ENCODE measurements at regions not wholly inside any gene's neighbourhood (a gene's known extent, or its start where the extent isn't known, plus 50 kb on each side); places are given as distances from the start of the nearest gene placed in this dataset.

GRCh38 chr11:134566311-134566710 is 154.3 kb upstream of the B3GAT1 start:
- H3K36me3 Mint-ChIP-seq (ENCODE audit: low read depth) = no peaks in the 10 kb centered on the region
- DNase-seq = no peak
- no peak overlapping the region for H3K4me3 Mint-ChIP-seq
- no peaks in the 10 kb centered on the region for H3K4me1 Mint-ChIP-seq (ENCODE audit: low read depth)
- H3K27ac Mint-ChIP-seq = no peak overlapping the region
- H3K9me3 Mint-ChIP-seq = no peaks in the 10 kb centered on the region
- H3K27me3 Mint-ChIP-seq = peaks cover 4% of the 10 kb centered on the region

GRCh38 chr11:134565343-134565891 is 153.4 kb upstream of the B3GAT1 start:
- H3K9me3 Mint-ChIP-seq = no peaks in the 10 kb centered on the region
- no peaks in the 10 kb centered on the region for H3K36me3 Mint-ChIP-seq (ENCODE audit: low read depth)
- peaks cover 4% of the 10 kb centered on the region for H3K27me3 Mint-ChIP-seq
- H3K4me1 Mint-ChIP-seq (ENCODE audit: low read depth) = no peaks in the 10 kb centered on the region
- H3K4me3 Mint-ChIP-seq = no peak overlapping the region
- no peak for DNase-seq
- no peak overlapping the region for H3K27ac Mint-ChIP-seq

GRCh38 chr11:134564472-134565200 is 152.6 kb upstream of the B3GAT1 start:
- H3K4me3 Mint-ChIP-seq = no peak overlapping the region
- H3K4me1 Mint-ChIP-seq (ENCODE audit: low read depth) = no peaks in the 10 kb centered on the region
- no peaks in the 10 kb centered on the region for H3K9me3 Mint-ChIP-seq
- peaks cover 4% of the 10 kb centered on the region for H3K27me3 Mint-ChIP-seq
- no peaks in the 10 kb centered on the region for H3K36me3 Mint-ChIP-seq (ENCODE audit: low read depth)
- no peak for DNase-seq
- H3K27ac Mint-ChIP-seq = no peak overlapping the region

- H3K4me1 Mint-ChIP-seq (ENCODE audit: low read depth) = no peaks in the 10 kb centered on the region
- H3K9me3 Mint-ChIP-seq = no peaks in the 10 kb centered on the region
- H3K4me3 Mint-ChIP-seq = no peak overlapping the region
- no peaks in the 10 kb centered on the region for H3K36me3 Mint-ChIP-seq (ENCODE audit: low read depth)
- no peak overlapping the region for H3K27ac Mint-ChIP-seq
- H3K27me3 Mint-ChIP-seq = peaks cover 6% of the 10 kb centered on the region
- peak; percentile 7 for DNase-seq
These were observed 151.0 kb upstream of the B3GAT1 start for GRCh38 chr11:134562941-134563471.

GRCh38 chr11:134562196-134562595 is 150.2 kb upstream of the B3GAT1 start:
- Mint-ChIP-seq H3K9me3 (no peaks in the 10 kb centered on the region), H3K36me3 (ENCODE audit: low read depth) (no peaks in the 10 kb centered on the region), H3K4me3 (no peak overlapping the region), H3K27ac (no peak overlapping the region), H3K4me1 (ENCODE audit: low read depth) (no peaks in the 10 kb centered on the region), H3K27me3 (peaks cover 6% of the 10 kb centered on the region)
- DNase-seq = no peak

GRCh38 chr11:134561331-134561720 is 149.3 kb upstream of the B3GAT1 start:
- Mint-ChIP-seq H3K36me3 (ENCODE audit: low read depth) (no peaks in the 10 kb centered on the region), H3K4me1 (ENCODE audit: low read depth) (no peaks in the 10 kb centered on the region)
- DNase-seq = no peak

GRCh38 chr11:134560566-134561330 is 148.7 kb upstream of the B3GAT1 start:
- H3K27ac Mint-ChIP-seq = no peak overlapping the region

More at GRCh38 chr11:134561331-134561720, 149.3 kb upstream of the B3GAT1 start:
- Mint-ChIP-seq H3K9me3 (no peaks in the 10 kb centered on the region), H3K27ac (no peak overlapping the region), H3K27me3 (peaks cover 6% of the 10 kb centered on the region), H3K4me3 (no peak overlapping the region)

GRCh38 chr11:134560066-134560465 is 148.0 kb upstream of the B3GAT1 start:
- H3K4me3 Mint-ChIP-seq = no peak overlapping the region
- peaks cover 6% of the 10 kb centered on the region for H3K27me3 Mint-ChIP-seq
- H3K9me3 Mint-ChIP-seq = no peaks in the 10 kb centered on the region
- no peaks in the 10 kb centered on the region for H3K4me1 Mint-ChIP-seq (ENCODE audit: low read depth)
- no peaks in the 10 kb centered on the region for H3K36me3 Mint-ChIP-seq (ENCODE audit: low read depth)
- H3K27ac Mint-ChIP-seq = no peak overlapping the region
- no peak for DNase-seq

More at GRCh38 chr11:134560566-134561330, 148.7 kb upstream of the B3GAT1 start:
- Mint-ChIP-seq H3K4me1 (ENCODE audit: low read depth) (no peaks in the 10 kb centered on the region), H3K4me3 (no peak overlapping the region), H3K27me3 (peaks cover 6% of the 10 kb centered on the region), H3K9me3 (no peaks in the 10 kb centered on the region), H3K36me3 (ENCODE audit: low read depth) (no peaks in the 10 kb centered on the region)
- DNase-seq = no peak

- Mint-ChIP-seq H3K27ac (no peak overlapping the region), H3K4me3 (no peak overlapping the region), H3K9me3 (no peaks in the 10 kb centered on the region), H3K27me3 (peaks cover 6% of the 10 kb centered on the region), H3K4me1 (ENCODE audit: low read depth) (no peaks in the 10 kb centered on the region), H3K36me3 (ENCODE audit: low read depth) (no peaks in the 10 kb centered on the region)
- DNase-seq = no peak
These were observed 147.5 kb upstream of the B3GAT1 start for GRCh38 chr11:134559602-134559962.

- no peak for DNase-seq
- Mint-ChIP-seq H3K4me1 (ENCODE audit: low read depth) (no peaks in the 10 kb centered on the region), H3K36me3 (ENCODE audit: low read depth) (no peaks in the 10 kb centered on the region), H3K27me3 (peaks cover 6% of the 10 kb centered on the region), H3K27ac (no peak overlapping the region), H3K4me3 (no peak overlapping the region), H3K9me3 (no peaks in the 10 kb centered on the region)
These were observed 147.0 kb upstream of the B3GAT1 start for GRCh38 chr11:134558916-134559601.

GRCh38 chr11:134558258-134558835 is 146.3 kb upstream of the B3GAT1 start:
- Mint-ChIP-seq H3K36me3 (ENCODE audit: low read depth) (no peaks in the 10 kb centered on the region), H3K27ac (no peak overlapping the region), H3K4me3 (no peak overlapping the region), H3K9me3 (no peaks in the 10 kb centered on the region), H3K4me1 (ENCODE audit: low read depth) (no peaks in the 10 kb centered on the region), H3K27me3 (peaks cover 6% of the 10 kb centered on the region)
- no peak for DNase-seq

- no peak overlapping the region for H3K27ac Mint-ChIP-seq
These were observed 145.7 kb upstream of the B3GAT1 start for GRCh38 chr11:134557571-134558257.

GRCh38 chr11:134556186-134556585 is 144.1 kb upstream of the B3GAT1 start:
- Mint-ChIP-seq H3K4me1 (ENCODE audit: low read depth) (no peaks in the 10 kb centered on the region), H3K36me3 (ENCODE audit: low read depth) (no peaks in the 10 kb centered on the region), H3K27ac (no peak overlapping the region), H3K4me3 (no peak overlapping the region), H3K9me3 (no peaks in the 10 kb centered on the region), H3K27me3 (peaks cover 17% of the 10 kb centered on the region)
- no peak for DNase-seq

More at GRCh38 chr11:134557571-134558257, 145.7 kb upstream of the B3GAT1 start:
- no peak for DNase-seq
- Mint-ChIP-seq H3K4me3 (no peak overlapping the region), H3K27me3 (peaks cover 6% of the 10 kb centered on the region), H3K36me3 (ENCODE audit: low read depth) (no peaks in the 10 kb centered on the region), H3K9me3 (no peaks in the 10 kb centered on the region), H3K4me1 (ENCODE audit: low read depth) (no peaks in the 10 kb centered on the region)

GRCh38 chr11:134555510-134555909 is 143.5 kb upstream of the B3GAT1 start:
- DNase-seq = no peak
- H3K9me3 Mint-ChIP-seq = no peaks in the 10 kb centered on the region
- no peak overlapping the region for H3K4me3 Mint-ChIP-seq
- no peak overlapping the region for H3K27ac Mint-ChIP-seq
- H3K36me3 Mint-ChIP-seq (ENCODE audit: low read depth) = no peaks in the 10 kb centered on the region
- H3K4me1 Mint-ChIP-seq (ENCODE audit: low read depth) = no peaks in the 10 kb centered on the region
- H3K27me3 Mint-ChIP-seq = peaks cover 21% of the 10 kb centered on the region

Measured in activated T-cell treated with anti-CD3 and anti-CD28 coated beads, Interleukin-2, amount 50 U/mL, for 24 hours (primary cell).